ENCODE measurements at regions not wholly inside any gene's neighbourhood (a gene's known extent, or its start where the extent isn't known, plus 50 kb on each side); places are given as distances from the start of the nearest gene placed in this dataset.

DNA sequence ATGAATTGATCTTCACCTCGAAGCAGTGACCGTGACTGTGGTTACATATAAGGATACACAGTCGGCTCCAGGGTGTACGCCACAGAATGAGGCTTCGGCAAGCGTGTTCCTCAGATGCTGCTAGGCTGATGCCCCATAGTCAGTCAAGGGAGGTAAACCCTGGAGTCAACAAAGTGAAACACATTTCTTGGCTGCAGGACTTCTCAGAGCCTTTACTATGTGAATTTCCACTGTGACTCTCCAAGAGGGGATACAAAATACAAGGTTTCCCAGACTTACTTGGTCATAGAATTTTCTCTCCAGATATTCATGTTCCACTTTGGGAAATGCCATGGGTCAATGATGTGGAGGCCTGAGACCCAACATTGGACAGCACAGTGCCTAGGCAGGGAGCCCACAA, 260.6 kb downstream of the BCL11B start:
- Histone ChIP-seq H3K27me3 (ENCODE audit: insufficient read depth, low read depth, low read length) (no peaks in the 10 kb centered on the region), H3K27ac (ENCODE audit: low read length) (no peak overlapping the region), H3K36me3 (ENCODE audit: insufficient read depth, low read length) (no peaks in the 10 kb centered on the region), H3K4me2 (ENCODE audit: low read length) (no peak overlapping the region), H4K20me1 (ENCODE audit: insufficient read depth) (no peaks in the 10 kb centered on the region), H3F3A (ENCODE audit: insufficient read depth, low read length, poor library complexity, severe bottlenecking) (no peaks in the 10 kb centered on the region), H3K4me3 (ENCODE audit: low read length) (no peak overlapping the region), H3K9me2 (ENCODE audit: insufficient read depth, low read length) (no peaks in the 10 kb centered on the region), H3K9me3 (ENCODE audit: low read length) (no peaks in the 10 kb centered on the region), H2AFZ (ENCODE audit: low read depth, low read length) (no peak overlapping the region), H3K79me2 (replicated peaks; ENCODE audit: insufficient read depth, low read length) (no peaks in the 10 kb centered on the region), H3K9ac (ENCODE audit: low read length) (no peak overlapping the region)
- TF ChIP-seq, protein P1, sequence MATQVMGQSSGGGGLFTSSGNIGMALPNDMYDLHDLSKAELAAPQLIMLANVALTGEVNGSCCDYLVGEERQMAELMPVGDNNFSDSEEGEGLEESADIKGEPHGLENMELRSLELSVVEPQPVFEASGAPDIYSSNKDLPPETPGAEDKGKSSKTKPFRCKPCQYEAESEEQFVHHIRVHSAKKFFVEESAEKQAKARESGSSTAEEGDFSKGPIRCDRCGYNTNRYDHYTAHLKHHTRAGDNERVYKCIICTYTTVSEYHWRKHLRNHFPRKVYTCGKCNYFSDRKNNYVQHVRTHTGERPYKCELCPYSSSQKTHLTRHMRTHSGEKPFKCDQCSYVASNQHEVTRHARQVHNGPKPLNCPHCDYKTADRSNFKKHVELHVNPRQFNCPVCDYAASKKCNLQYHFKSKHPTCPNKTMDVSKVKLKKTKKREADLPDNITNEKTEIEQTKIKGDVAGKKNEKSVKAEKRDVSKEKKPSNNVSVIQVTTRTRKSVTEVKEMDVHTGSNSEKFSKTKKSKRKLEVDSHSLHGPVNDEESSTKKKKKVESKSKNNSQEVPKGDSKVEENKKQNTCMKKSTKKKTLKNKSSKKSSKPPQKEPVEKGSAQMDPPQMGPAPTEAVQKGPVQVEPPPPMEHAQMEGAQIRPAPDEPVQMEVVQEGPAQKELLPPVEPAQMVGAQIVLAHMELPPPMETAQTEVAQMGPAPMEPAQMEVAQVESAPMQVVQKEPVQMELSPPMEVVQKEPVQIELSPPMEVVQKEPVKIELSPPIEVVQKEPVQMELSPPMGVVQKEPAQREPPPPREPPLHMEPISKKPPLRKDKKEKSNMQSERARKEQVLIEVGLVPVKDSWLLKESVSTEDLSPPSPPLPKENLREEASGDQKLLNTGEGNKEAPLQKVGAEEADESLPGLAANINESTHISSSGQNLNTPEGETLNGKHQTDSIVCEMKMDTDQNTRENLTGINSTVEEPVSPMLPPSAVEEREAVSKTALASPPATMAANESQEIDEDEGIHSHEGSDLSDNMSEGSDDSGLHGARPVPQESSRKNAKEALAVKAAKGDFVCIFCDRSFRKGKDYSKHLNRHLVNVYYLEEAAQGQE (IDR thresholded peaks at IDR 0.05; ENCODE audit: borderline replicate concordance), result no peak
- TF ChIP-seq, protein P2, sequence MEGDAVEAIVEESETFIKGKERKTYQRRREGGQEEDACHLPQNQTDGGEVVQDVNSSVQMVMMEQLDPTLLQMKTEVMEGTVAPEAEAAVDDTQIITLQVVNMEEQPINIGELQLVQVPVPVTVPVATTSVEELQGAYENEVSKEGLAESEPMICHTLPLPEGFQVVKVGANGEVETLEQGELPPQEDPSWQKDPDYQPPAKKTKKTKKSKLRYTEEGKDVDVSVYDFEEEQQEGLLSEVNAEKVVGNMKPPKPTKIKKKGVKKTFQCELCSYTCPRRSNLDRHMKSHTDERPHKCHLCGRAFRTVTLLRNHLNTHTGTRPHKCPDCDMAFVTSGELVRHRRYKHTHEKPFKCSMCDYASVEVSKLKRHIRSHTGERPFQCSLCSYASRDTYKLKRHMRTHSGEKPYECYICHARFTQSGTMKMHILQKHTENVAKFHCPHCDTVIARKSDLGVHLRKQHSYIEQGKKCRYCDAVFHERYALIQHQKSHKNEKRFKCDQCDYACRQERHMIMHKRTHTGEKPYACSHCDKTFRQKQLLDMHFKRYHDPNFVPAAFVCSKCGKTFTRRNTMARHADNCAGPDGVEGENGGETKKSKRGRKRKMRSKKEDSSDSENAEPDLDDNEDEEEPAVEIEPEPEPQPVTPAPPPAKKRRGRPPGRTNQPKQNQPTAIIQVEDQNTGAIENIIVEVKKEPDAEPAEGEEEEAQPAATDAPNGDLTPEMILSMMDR (IDR thresholded peaks at IDR 0.05; ENCODE audit: poor library complexity, severe bottlenecking), result no peak
- TF ChIP-seq MXI1 (conservative IDR thresholded peaks at IDR 0.05; ENCODE audit: poor library complexity, severe bottlenecking) (no peak), POLR2AphosphoS5 (IDR thresholded peaks at IDR 0.05) (no peak), SMC3 (conservative IDR thresholded peaks at IDR 0.05; ENCODE audit: poor library complexity) (no peak), EP300 (conservative IDR thresholded peaks at IDR 0.05; ENCODE audit: poor library complexity, severe bottlenecking) (no peak), EZH2 (IDR thresholded peaks at IDR 0.05; ENCODE audit: borderline replicate concordance, insufficient read depth, low read length, poor library complexity, severe bottlenecking) (no peak), TAF1 (IDR thresholded peaks at IDR 0.05; ENCODE audit: low read depth) (no peak), RAD21 (conservative IDR thresholded peaks at IDR 0.05) (no peak)

DNA sequence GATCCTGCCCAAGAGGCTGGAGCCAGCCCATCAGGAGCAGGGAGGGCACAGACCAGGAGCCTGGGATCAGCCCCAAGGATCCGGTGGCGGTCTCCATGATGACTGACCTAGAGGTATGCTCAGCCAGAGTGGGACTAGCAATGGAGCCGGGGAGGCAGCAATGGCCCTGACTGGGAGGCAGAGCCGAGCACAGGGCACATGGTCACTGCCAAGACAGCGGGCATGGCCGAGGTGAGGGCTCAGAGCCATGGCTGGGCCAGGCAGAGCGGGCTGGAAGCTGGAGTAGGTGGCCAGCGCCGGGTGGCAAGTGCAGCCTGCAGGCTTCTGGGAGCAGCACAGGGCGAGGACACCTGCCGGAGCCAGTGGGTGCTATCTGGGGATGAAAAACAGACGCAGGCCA, 259.3 kb downstream of the BCL11B start:
- H3K4me2 ChIP-seq (ENCODE audit: low read length), result no peak overlapping the region
- H3F3A ChIP-seq (ENCODE audit: insufficient read depth, low read length, poor library complexity, severe bottlenecking), result no peaks in the 10 kb centered on the region
- H3K27me3 ChIP-seq (ENCODE audit: insufficient read depth, low read depth, low read length), result no peaks in the 10 kb centered on the region
- TF ChIP-seq RAD21 (conservative IDR thresholded peaks at IDR 0.05) (no peak), EP300 (conservative IDR thresholded peaks at IDR 0.05; ENCODE audit: poor library complexity, severe bottlenecking) (no peak), EZH2 (IDR thresholded peaks at IDR 0.05; ENCODE audit: borderline replicate concordance, insufficient read depth, low read length, poor library complexity, severe bottlenecking) (no peak), SMC3 (conservative IDR thresholded peaks at IDR 0.05; ENCODE audit: poor library complexity) (no peak), MXI1 (conservative IDR thresholded peaks at IDR 0.05; ENCODE audit: poor library complexity, severe bottlenecking) (no peak)
- TF ChIP-seq, protein P2 (IDR thresholded peaks at IDR 0.05; ENCODE audit: poor library complexity, severe bottlenecking), result no peak
- H4K20me1 ChIP-seq (ENCODE audit: insufficient read depth), result no peaks in the 10 kb centered on the region
- H3K9me3 ChIP-seq (ENCODE audit: low read length), result no peaks in the 10 kb centered on the region
- no peaks in the 10 kb centered on the region for H3K9me2 ChIP-seq (ENCODE audit: insufficient read depth, low read length)
- no peak overlapping the region for H2AFZ ChIP-seq (ENCODE audit: low read depth, low read length)
- H3K36me3 ChIP-seq (ENCODE audit: insufficient read depth, low read length), result no peaks in the 10 kb centered on the region
- no peak overlapping the region for H3K4me3 ChIP-seq (ENCODE audit: low read length)
- H3K79me2 ChIP-seq (replicated peaks; ENCODE audit: insufficient read depth, low read length), result no peaks in the 10 kb centered on the region
- H3K27ac ChIP-seq (ENCODE audit: low read length), result no peak overlapping the region
- no peak overlapping the region for H3K9ac ChIP-seq (ENCODE audit: low read length)

All from neural cell (in vitro differentiated cells).